Karpas-422 (cell line): ENCODE measurements at regions not wholly inside any gene's neighbourhood (a gene's known extent, or its start where the extent isn't known, plus 50 kb on each side); places are given as distances from the start of the nearest gene placed in this dataset.

Experiments
- DNase-seq: peaks from one replicate; pipeline ENCODE4 v3.0.0-alpha.2; 2015
- H2AFZ ChIP-seq: fragments of 200-600 bp; sonication (generic); 2 replicates; pipeline ENCODE4 v1.6.1; 2014; ENCODE audit warnings: antibody characterized with exemption, low read length, mixed read lengths
- H3K27ac ChIP-seq: fragments of 200-600 bp; sonication (generic); 2 replicates; pipeline ENCODE4 v1.5.1; 2014; ENCODE audit warnings: mild to moderate bottlenecking, low read length, moderate library complexity
- H3K27me3 ChIP-seq: fragments of 200-600 bp; sonication (generic); 2 replicates; pipeline ENCODE4 v1.6.1; 2014; ENCODE audit warnings: low read length, mixed read lengths
- H3K36me3 ChIP-seq: fragments of 200-600 bp; sonication (generic); 2 replicates; pipeline ENCODE4 v1.6.1; 2014; ENCODE audit warnings: low read length, mixed read lengths; ENCODE audit not compliant: insufficient read depth
- H3K4me1 ChIP-seq: fragments of 200-600 bp; sonication (generic); 2 replicates; pipeline ENCODE4 v1.6.1; 2014; ENCODE audit warnings: mild to moderate bottlenecking, low read length, mixed read lengths
- H3K4me2 ChIP-seq: fragments of 200-600 bp; sonication (generic); 2 replicates; pipeline ENCODE4 v1.6.1; 2014; ENCODE audit warnings: low read length, low read depth, mild to moderate bottlenecking; ENCODE audit not compliant: poor library complexity, severe bottlenecking
- H3K4me3 ChIP-seq: fragments of 200-600 bp; sonication (generic); 2 replicates; pipeline ENCODE4 v1.5.1; 2014; ENCODE audit warnings: mild to moderate bottlenecking, antibody characterized with exemption, low read length, mixed read lengths
- H3K79me2 ChIP-seq: fragments of 200-600 bp; sonication (generic); 2 replicates; pipeline ENCODE4 v1.6.1; 2014; ENCODE audit warnings: mild to moderate bottlenecking, low read length, mixed read lengths
- H3K9ac ChIP-seq: fragments of 200-600 bp; sonication (generic); 2 replicates; pipeline ENCODE4 v1.6.0; 2014; ENCODE audit warnings: low read length
- H3K9me2 ChIP-seq: fragments of 200-600 bp; sonication (generic), shearing (Covaris generic); replicated peaks from 2 replicates; pipeline ENCODE4 v1.6.0; 2014; ENCODE audit warnings: mild to moderate bottlenecking, low read length, moderate library complexity; ENCODE audit not compliant: insufficient read depth
- H3K9me3 ChIP-seq: fragments of 300-700, 200-600 bp; sonication (generic); 2 replicates; pipeline ENCODE4 v1.6.1; 2014; ENCODE audit warnings: low read length, mixed read lengths
- H4K20me1 ChIP-seq: fragments of 200-600 bp; sonication (generic); 2 replicates; pipeline ENCODE4 v1.6.1; 2014; ENCODE audit warnings: mild to moderate bottlenecking, antibody characterized with exemption, low read length, low read depth; ENCODE audit not compliant: insufficient read depth

- H2AFZ ChIP-seq = no peak overlapping the region
- H3K9ac ChIP-seq = no peak overlapping the region
- H3K4me3 ChIP-seq = no peak overlapping the region
Observed at GRCh38 chr10:63917363-63917762, 396.2 kb downstream of the REEP3 start.

DNA sequence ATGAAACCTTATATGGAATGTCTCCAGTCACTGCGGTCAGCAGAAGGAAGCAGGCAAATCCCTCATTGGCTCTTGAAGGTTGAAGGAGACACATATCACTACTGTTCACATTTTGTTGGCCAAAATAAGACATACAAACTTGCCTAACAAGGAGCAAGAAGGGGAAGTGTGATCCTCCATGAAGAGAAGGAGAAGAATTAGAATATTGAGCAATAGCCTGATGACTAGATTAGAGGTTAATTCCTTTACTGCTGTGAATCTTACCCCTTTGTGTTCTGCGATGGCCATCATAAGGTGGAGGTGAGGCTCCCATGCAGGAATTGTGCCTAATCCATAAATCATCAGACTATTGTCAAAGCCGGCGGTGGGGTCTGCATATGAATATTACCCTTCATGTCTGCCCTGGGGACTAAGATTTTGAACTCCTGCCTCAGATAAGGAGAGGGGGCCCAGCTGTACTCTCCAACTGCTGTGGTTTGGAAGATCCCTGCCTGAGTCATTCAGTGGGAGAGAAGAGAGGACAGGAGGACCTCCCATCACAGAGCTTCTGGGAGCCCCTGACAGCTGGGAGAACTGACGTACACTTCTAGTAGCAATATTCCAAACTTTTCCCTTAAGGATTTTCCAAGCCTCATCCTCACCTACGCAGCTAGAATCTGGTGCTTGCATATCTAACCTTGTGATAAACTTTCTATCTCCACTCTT, 398.5 kb downstream of the REEP3 start:
- DNase-seq = no peak
- Histone ChIP-seq H3K4me2 (no peak overlapping the region), H2AFZ (no peak overlapping the region), H3K4me1 (peaks cover 10% of the 10 kb centered on the region), H3K4me3 (no peak overlapping the region), H3K79me2 (no peaks in the 10 kb centered on the region), H4K20me1 (no peaks in the 10 kb centered on the region), H3K9me3 (no peaks in the 10 kb centered on the region), H3K27ac (no peak overlapping the region), H3K27me3 (no peaks in the 10 kb centered on the region), H3K36me3 (no peaks in the 10 kb centered on the region), H3K9me2 (no peaks in the 10 kb centered on the region), H3K9ac (no peak overlapping the region)

More at GRCh38 chr10:63917363-63917762, 396.2 kb downstream of the REEP3 start:
- no peaks in the 10 kb centered on the region for H3K79me2 ChIP-seq
- H3K9me2 ChIP-seq = no peaks in the 10 kb centered on the region
- no peaks in the 10 kb centered on the region; the same call in 1 of the 2 replicates for H3K4me1 ChIP-seq
- no peak overlapping the region for H3K4me2 ChIP-seq
- H3K27ac ChIP-seq = no peak overlapping the region
- no peaks in the 10 kb centered on the region for H3K27me3 ChIP-seq
- H3K36me3 ChIP-seq = no peaks in the 10 kb centered on the region
- no peaks in the 10 kb centered on the region for H3K9me3 ChIP-seq
- no peaks in the 10 kb centered on the region for H4K20me1 ChIP-seq
- no peak for DNase-seq

DNA sequence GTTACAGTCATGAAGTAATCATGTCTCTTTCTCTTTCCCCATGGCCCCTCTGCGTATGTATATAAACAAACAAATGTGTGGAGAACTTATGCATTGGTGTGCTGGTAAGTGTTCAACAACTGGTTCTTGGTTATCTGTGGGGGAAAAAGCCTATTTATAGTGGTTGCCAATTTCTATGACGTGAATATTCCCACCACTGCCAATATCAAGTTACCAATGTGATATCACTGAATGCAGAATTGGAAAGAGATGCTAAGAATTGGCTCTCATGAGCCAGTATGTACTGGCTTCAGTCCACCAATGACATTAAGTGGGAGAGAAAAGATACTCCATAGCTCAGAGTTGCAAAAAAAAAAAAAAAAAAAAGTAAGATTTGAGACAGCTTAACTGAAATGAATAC, 399.7 kb downstream of the REEP3 start:
- H3K36me3 ChIP-seq = no peaks in the 10 kb centered on the region
- H3K27me3 ChIP-seq = no peaks in the 10 kb centered on the region
- no peak overlapping the region for H3K9ac ChIP-seq
- H3K9me3 ChIP-seq = no peaks in the 10 kb centered on the region
- no peaks in the 10 kb centered on the region for H4K20me1 ChIP-seq
- H3K27ac ChIP-seq = no peak overlapping the region
- no peaks in the 10 kb centered on the region for H3K9me2 ChIP-seq
- peaks cover 10% of the 10 kb centered on the region for H3K4me1 ChIP-seq
- H3K79me2 ChIP-seq = no peaks in the 10 kb centered on the region
- DNase-seq = no peak
- no peak overlapping the region for H3K4me2 ChIP-seq
- H3K4me3 ChIP-seq = no peak overlapping the region
- H2AFZ ChIP-seq = no peak overlapping the region

GRCh38 chr10:63921908-63922467, 400.8 kb downstream of the REEP3 start:
- no peak overlapping the region for H2AFZ ChIP-seq
- H4K20me1 ChIP-seq = no peaks in the 10 kb centered on the region
- H3K4me2 ChIP-seq = no peak overlapping the region
- H3K27ac ChIP-seq = no peak overlapping the region
- H3K79me2 ChIP-seq = no peaks in the 10 kb centered on the region
- no peaks in the 10 kb centered on the region for H3K27me3 ChIP-seq
- H3K36me3 ChIP-seq = no peaks in the 10 kb centered on the region
- H3K4me3 ChIP-seq = no peak overlapping the region
- no peaks in the 10 kb centered on the region for H3K9me3 ChIP-seq
- H3K9me2 ChIP-seq = no peaks in the 10 kb centered on the region
- peaks cover 10% of the 10 kb centered on the region for H3K4me1 ChIP-seq
- DNase-seq = no peak
- H3K9ac ChIP-seq = no peak overlapping the region

GRCh38 chr10:63922468-63923284, 401.5 kb downstream of the REEP3 start:
- no peaks in the 10 kb centered on the region for H3K27me3 ChIP-seq
- peaks cover 10% of the 10 kb centered on the region for H3K4me1 ChIP-seq
- H3K27ac ChIP-seq = no peak overlapping the region
- H3K36me3 ChIP-seq = no peaks in the 10 kb centered on the region
- no peaks in the 10 kb centered on the region for H4K20me1 ChIP-seq
- no peak overlapping the region for H3K4me3 ChIP-seq
- H2AFZ ChIP-seq = no peak overlapping the region
- no peaks in the 10 kb centered on the region for H3K9me3 ChIP-seq
- no peak overlapping the region for H3K9ac ChIP-seq
- no peak overlapping the region for H3K4me2 ChIP-seq
- peak; percentile 45 for DNase-seq
- H3K9me2 ChIP-seq = no peaks in the 10 kb centered on the region
- H3K79me2 ChIP-seq = no peaks in the 10 kb centered on the region

GRCh38 chr10:63929831-63930467, 408.7 kb downstream of the REEP3 start:
- Histone ChIP-seq H3K79me2 (no peaks in the 10 kb centered on the region), H2AFZ (no peak overlapping the region), H3K9ac (no peak overlapping the region), H3K36me3 (no peaks in the 10 kb centered on the region), H3K27ac (no peak overlapping the region), H3K4me1 (no peaks in the 10 kb centered on the region), H3K4me2 (no peak overlapping the region), H3K9me3 (no peaks in the 10 kb centered on the region), H4K20me1 (no peaks in the 10 kb centered on the region), H3K4me3 (no peak overlapping the region), H3K27me3 (no peaks in the 10 kb centered on the region), H3K9me2 (no peaks in the 10 kb centered on the region)
- DNase-seq = no peak

GRCh38 chr10:63930584-63930983, 409.4 kb downstream of the REEP3 start:
- Histone ChIP-seq H3K79me2 (no peaks in the 10 kb centered on the region), H3K4me2 (no peak overlapping the region), H3K4me1 (no peaks in the 10 kb centered on the region), H3K9me3 (no peaks in the 10 kb centered on the region), H3K27ac (no peak overlapping the region), H2AFZ (no peak overlapping the region), H3K36me3 (no peaks in the 10 kb centered on the region), H3K9ac (no peak overlapping the region), H3K27me3 (no peaks in the 10 kb centered on the region), H4K20me1 (no peaks in the 10 kb centered on the region), H3K9me2 (no peaks in the 10 kb centered on the region), H3K4me3 (no peak overlapping the region)
- no peak for DNase-seq

DNA sequence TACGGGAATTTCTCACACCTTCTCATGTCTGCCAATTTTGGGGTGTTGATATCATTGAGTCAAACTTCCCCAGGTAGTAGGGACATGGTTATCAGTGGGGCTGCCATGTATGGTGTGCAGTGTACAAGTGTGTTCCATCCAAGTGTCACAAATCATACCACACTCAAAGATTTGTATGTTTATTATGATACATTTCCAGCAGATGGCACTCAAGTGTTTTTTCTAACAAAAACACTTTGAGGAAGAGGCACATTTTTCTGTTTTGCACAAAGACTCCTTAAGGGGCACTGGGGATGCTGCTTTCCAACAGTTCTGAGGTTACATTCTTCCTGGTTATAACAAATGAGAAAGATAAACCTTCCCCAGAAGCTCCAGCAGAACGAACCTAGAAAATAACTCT, 414.5 kb downstream of the REEP3 start:
- H3K9me3 ChIP-seq = no peaks in the 10 kb centered on the region
- H3K27ac ChIP-seq = no peak overlapping the region
- peak; percentile 68 for DNase-seq

More for the DNA sequence above, 414.5 kb downstream of the REEP3 start:
- Histone ChIP-seq H3K4me1 (no peaks in the 10 kb centered on the region), H3K79me2 (no peaks in the 10 kb centered on the region), H3K4me3 (no peak overlapping the region), H3K9ac (no peak overlapping the region), H4K20me1 (no peaks in the 10 kb centered on the region), H3K4me2 (no peak overlapping the region), H3K36me3 (no peaks in the 10 kb centered on the region), H3K27me3 (no peaks in the 10 kb centered on the region), H2AFZ (no peak overlapping the region), H3K9me2 (no peaks in the 10 kb centered on the region)
